ENCODE measurements at regions not wholly inside any gene's neighbourhood (a gene's known extent, or its start where the extent isn't known, plus 50 kb on each side); places are given as distances from the start of the nearest gene placed in this dataset.

DNA sequence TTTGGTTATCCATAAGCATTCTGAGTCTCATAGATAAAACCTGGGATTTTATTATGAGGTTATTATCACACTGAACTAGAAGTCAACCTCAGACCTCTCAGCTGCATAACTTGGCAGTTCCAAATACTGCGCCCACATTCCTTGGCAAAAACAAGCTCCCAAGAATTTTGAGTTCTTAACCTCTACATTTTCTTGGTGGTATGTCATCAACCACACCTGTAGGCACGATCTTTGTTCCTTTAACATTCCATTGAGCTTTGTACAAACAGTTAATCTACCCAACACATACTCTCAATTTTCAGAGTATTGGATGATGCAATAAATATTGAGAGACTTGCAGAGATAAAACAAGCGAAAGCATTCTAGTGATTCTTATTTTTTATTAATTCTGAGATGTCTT, 371.8 kb upstream of the PRICKLE1 start:
- TF ChIP-seq, protein P1, sequence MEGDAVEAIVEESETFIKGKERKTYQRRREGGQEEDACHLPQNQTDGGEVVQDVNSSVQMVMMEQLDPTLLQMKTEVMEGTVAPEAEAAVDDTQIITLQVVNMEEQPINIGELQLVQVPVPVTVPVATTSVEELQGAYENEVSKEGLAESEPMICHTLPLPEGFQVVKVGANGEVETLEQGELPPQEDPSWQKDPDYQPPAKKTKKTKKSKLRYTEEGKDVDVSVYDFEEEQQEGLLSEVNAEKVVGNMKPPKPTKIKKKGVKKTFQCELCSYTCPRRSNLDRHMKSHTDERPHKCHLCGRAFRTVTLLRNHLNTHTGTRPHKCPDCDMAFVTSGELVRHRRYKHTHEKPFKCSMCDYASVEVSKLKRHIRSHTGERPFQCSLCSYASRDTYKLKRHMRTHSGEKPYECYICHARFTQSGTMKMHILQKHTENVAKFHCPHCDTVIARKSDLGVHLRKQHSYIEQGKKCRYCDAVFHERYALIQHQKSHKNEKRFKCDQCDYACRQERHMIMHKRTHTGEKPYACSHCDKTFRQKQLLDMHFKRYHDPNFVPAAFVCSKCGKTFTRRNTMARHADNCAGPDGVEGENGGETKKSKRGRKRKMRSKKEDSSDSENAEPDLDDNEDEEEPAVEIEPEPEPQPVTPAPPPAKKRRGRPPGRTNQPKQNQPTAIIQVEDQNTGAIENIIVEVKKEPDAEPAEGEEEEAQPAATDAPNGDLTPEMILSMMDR (IDR thresholded peaks at IDR 0.05): no peak
- ATAC-seq (ENCODE audit: low FRiP score) (peak; percentile 69), DNase-seq (ENCODE audit: low spot score) (no peak)

GRCh38 chr12:42960087-42960527, 370.6 kb upstream of the PRICKLE1 start:
- no peak for DNase-seq (ENCODE audit: low spot score)
- TF ChIP-seq, protein P1 (IDR thresholded peaks at IDR 0.05): no peak
- ATAC-seq (ENCODE audit: low FRiP score): no peak

- TF ChIP-seq, protein P1 (IDR thresholded peaks at IDR 0.05): no peak
- no peak for ATAC-seq (ENCODE audit: low FRiP score)
- no peak for DNase-seq (ENCODE audit: low spot score)
Measured at GRCh38 chr12:42958291-42958674, 368.7 kb upstream of the PRICKLE1 start.

DNA sequence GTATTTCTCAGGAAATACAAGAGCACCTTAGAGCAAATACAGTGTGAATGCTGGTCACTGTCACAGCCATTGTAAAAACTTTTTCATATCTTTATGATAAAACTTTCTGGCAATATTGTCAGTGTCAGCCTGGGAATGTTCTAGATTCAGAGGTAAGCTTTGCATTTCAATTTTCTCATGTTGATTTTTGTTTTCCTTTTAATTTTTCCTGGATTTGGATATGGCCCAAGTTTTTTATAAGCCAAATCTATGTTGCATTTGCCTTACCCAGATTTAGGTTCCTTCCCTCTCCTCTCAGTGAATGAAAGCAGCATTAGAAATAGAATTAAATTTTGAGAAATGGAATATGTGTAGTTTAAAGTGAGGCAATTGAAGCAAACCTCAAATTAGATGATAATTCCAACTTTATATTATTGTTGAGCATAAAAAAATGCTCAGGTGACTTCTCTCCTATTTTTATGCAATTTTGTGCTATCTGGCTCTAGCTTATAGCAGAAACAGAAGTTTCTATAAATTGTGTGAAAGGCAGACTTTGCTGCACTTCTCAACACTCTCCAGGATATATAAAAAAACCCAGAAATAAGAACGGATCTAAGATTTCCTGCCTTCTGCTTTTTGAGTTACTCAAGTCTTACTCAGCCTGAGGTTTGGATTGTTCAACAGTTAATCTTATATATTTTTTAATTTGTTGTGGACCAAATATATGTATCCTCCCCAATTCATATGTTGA, 368.2 kb upstream of the PRICKLE1 start:
- DNase-seq (ENCODE audit: low spot score): no peak
- TF ChIP-seq, protein P1 (IDR thresholded peaks at IDR 0.05): no peak
- no peak for ATAC-seq (ENCODE audit: low FRiP score)

GRCh38 chr12:42957136-42957535, 367.6 kb upstream of the PRICKLE1 start:
- TF ChIP-seq, protein P1 (IDR thresholded peaks at IDR 0.05): no peak
- ATAC-seq (ENCODE audit: low FRiP score) (no peak), DNase-seq (ENCODE audit: low spot score) (no peak)

DNA sequence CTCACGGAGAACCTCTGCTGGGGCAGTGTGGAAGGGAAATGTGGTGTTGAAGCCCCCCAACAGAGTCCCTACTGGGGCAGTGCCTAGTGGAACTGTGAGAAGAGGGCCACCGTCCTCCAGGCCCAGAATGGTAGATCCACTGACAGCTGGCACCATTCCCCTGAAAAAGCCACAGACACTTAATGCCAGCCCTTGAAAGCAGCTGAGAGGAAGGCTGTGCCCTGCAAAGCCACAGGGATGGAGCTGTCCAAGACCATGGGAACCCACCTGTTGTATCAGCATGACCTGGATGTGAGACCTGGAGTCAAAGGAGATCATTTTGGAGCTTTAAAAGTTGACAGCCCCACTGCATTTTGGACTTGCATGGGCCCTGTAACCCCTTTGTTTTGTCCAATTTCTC, 363.5 kb upstream of the PRICKLE1 start:
- ATAC-seq (ENCODE audit: low FRiP score) (no peak), DNase-seq (ENCODE audit: low spot score) (no peak)
- TF ChIP-seq, protein P1 (IDR thresholded peaks at IDR 0.05): no peak

DNA sequence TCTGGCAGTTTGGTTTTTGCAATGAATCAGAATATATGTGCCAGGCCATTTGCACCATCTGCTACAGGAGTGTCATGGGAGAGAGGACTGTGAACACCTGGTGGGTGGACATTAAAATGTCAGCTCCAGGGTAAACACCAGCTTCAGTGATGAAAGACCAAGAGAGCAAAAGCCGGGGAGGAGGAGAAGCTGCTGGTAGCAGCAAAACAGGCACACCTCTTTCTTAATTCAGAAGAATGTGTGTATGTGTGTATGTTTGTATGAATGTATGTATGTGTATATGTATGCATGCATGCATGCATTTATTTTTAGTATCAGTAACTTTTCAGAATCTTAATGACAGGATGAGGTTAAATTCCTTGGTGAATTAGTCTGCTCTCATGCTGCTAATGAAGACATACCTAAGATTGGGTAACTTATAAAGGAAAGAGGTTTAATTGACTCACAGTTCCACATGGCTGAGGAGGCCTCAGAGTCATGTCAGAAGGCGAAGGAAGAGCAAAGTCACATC, 357.4 kb upstream of the PRICKLE1 start:
- TF ChIP-seq, protein P1 (IDR thresholded peaks at IDR 0.05): no peak
- ATAC-seq (ENCODE audit: low FRiP score): no peak

More for the DNA sequence above, 357.4 kb upstream of the PRICKLE1 start:
- no peak for DNase-seq (ENCODE audit: low spot score)

Measured in omental fat pad (tissue), 3 donors.